OCI-LY1 (cell line): ENCODE measurements at regions not wholly inside any gene's neighbourhood (a gene's known extent, or its start where the extent isn't known, plus 50 kb on each side); places are given as distances from the start of the nearest gene placed in this dataset.

Experiments used
- H2AFZ ChIP-seq: fragments of 200-600 bp; sonication (generic), shearing (Covaris generic); 2 replicates; pipeline ENCODE4 v1.6.0; 2014; ENCODE audit warnings: antibody characterized with exemption, mild to moderate bottlenecking, low read length
- H3F3A ChIP-seq: fragments of 200-600 bp; sonication (generic), shearing (Covaris generic); 2 replicates; pipeline ENCODE4 v1.6.0; 2014; ENCODE audit warnings: mild to moderate bottlenecking, antibody characterized with exemption, low read length, moderate library complexity; ENCODE audit not compliant: insufficient read depth
- H3K27ac ChIP-seq: fragments of 200-600 bp; sonication (generic); 2 replicates; pipeline ENCODE4 v1.5.1; 2014; ENCODE audit warnings: low read length, mixed run types, mild to moderate bottlenecking, low read depth; ENCODE audit not compliant: poor library complexity, severe bottlenecking
- H3K27me3 ChIP-seq: fragments of 200-600 bp; sonication (generic); 2 replicates; pipeline ENCODE4 v1.6.0; 2014; ENCODE audit warnings: antibody characterized with exemption, mild to moderate bottlenecking, low read length, moderate library complexity; ENCODE audit not compliant: insufficient read depth
- H3K36me3 ChIP-seq: fragments of 200-600 bp; sonication (generic); 2 replicates; pipeline ENCODE4 v1.6.1; 2014; ENCODE audit warnings: mild to moderate bottlenecking, antibody characterized with exemption, low read length, moderate library complexity, mixed read lengths; ENCODE audit not compliant: insufficient read depth
- H3K4me1 ChIP-seq: fragments of 200-600 bp; sonication (generic); 2 replicates; pipeline ENCODE4 v1.5.1; 2014; ENCODE audit warnings: mild to moderate bottlenecking, low read length, moderate library complexity; ENCODE audit not compliant: insufficient read depth, severe bottlenecking
- H3K4me2 ChIP-seq: fragments of 200-600 bp; sonication (generic), shearing (Covaris generic); 2 replicates; pipeline ENCODE4 v1.6.1; 2014; ENCODE audit warnings: low read length
- H3K4me3 ChIP-seq: fragments of 200-600 bp; sonication (generic); 2 replicates; pipeline ENCODE4 v1.5.1; 2014; ENCODE audit warnings: low read length, low read depth, mild to moderate bottlenecking, mixed read lengths; ENCODE audit not compliant: poor library complexity, severe bottlenecking
- H3K79me2 ChIP-seq: fragments of 200-600 bp; shearing (Covaris generic); 2 replicates; pipeline ENCODE4 v1.6.1; 2016; ENCODE audit warnings: mixed run types, low read length, mixed read lengths; ENCODE audit not compliant: insufficient read depth
- H3K9ac ChIP-seq: fragments of 200-600 bp; sonication (generic), shearing (Covaris generic); 2 replicates; pipeline ENCODE4 v1.6.1; 2014; ENCODE audit warnings: mild to moderate bottlenecking, low read length, mixed read lengths
- H3K9me2 ChIP-seq: fragments of 200-600 bp; sonication (generic), shearing (Covaris generic); 2 replicates; pipeline ENCODE4 v1.6.1; 2014; ENCODE audit warnings: low read depth, mild to moderate bottlenecking, low read length, mixed read lengths
- H3K9me3 ChIP-seq: fragments of 200-600 bp; shearing (Covaris generic); 2 replicates; pipeline ENCODE4 v1.6.1; 2014; ENCODE audit warnings: low read length, mixed read lengths
- H4K20me1 ChIP-seq: fragments of 200-600 bp; sonication (generic), shearing (Covaris generic); 2 replicates; pipeline ENCODE4 v1.6.0; 2016; ENCODE audit warnings: mild to moderate bottlenecking, low read length; ENCODE audit not compliant: insufficient read depth
- CTCF ChIP-seq: fragments of 200-600 bp; sonication (generic), shearing (Covaris generic); IDR thresholded peaks from 2 replicates; pipeline ENCODE4 v1.5.1; 2017; ENCODE audit warnings: mild to moderate bottlenecking, antibody characterized with exemption, low read length, moderate library complexity, mixed read lengths
- EZH2 ChIP-seq: fragments of 200-600 bp; sonication (generic), shearing (Covaris generic); IDR thresholded peaks from 2 replicates; pipeline ENCODE4 v1.8.0; 2017; ENCODE audit warnings: borderline replicate concordance, mixed run types, mild to moderate bottlenecking, antibody characterized with exemption, low read length, moderate library complexity, mixed read lengths

- no peak overlapping the region for H3K9ac ChIP-seq
- H3K79me2 ChIP-seq: no peaks in the 10 kb centered on the region
- H3K4me2 ChIP-seq: no peak overlapping the region
- no peak for TF ChIP-seq EZH2
- no peak for TF ChIP-seq CTCF
- no peak overlapping the region for H2AFZ ChIP-seq
- no peaks in the 10 kb centered on the region for H3K27me3 ChIP-seq
- no peaks in the 10 kb centered on the region for H3K36me3 ChIP-seq
- H3K4me3 ChIP-seq: no peak overlapping the region
- no peaks in the 10 kb centered on the region for H3K9me3 ChIP-seq
- H3F3A ChIP-seq: no peaks in the 10 kb centered on the region
- no peaks in the 10 kb centered on the region for H4K20me1 ChIP-seq
- no peaks in the 10 kb centered on the region for H3K9me2 ChIP-seq
- no peak overlapping the region for H3K27ac ChIP-seq
- no peaks in the 10 kb centered on the region for H3K4me1 ChIP-seq
Measured at GRCh38 chr11:121889931-121890330, 226.1 kb downstream of the BLID start.

- no peaks in the 10 kb centered on the region for H3F3A ChIP-seq
- H3K27me3 ChIP-seq: no peaks in the 10 kb centered on the region
- no peak overlapping the region for H3K4me2 ChIP-seq
- H3K9me2 ChIP-seq: no peaks in the 10 kb centered on the region
- H3K79me2 ChIP-seq: no peaks in the 10 kb centered on the region
- no peaks in the 10 kb centered on the region for H4K20me1 ChIP-seq
- H3K36me3 ChIP-seq: no peaks in the 10 kb centered on the region
- no peak overlapping the region for H3K27ac ChIP-seq
- H3K4me3 ChIP-seq: no peak overlapping the region
- no peaks in the 10 kb centered on the region for H3K9me3 ChIP-seq
- TF ChIP-seq CTCF (no peak), EZH2 (no peak)
- H3K4me1 ChIP-seq: no peaks in the 10 kb centered on the region
- no peak overlapping the region for H2AFZ ChIP-seq
- H3K9ac ChIP-seq: no peak overlapping the region
Measured at GRCh38 chr11:121889186-121889585, 226.8 kb downstream of the BLID start.

GRCh38 chr11:121887976-121888557 is 227.9 kb downstream of the BLID start:
- no peaks in the 10 kb centered on the region for H3F3A ChIP-seq
- H2AFZ ChIP-seq: no peak overlapping the region
- H3K9ac ChIP-seq: no peak overlapping the region
- H3K79me2 ChIP-seq: no peaks in the 10 kb centered on the region
- TF ChIP-seq EZH2: no peak
- TF ChIP-seq CTCF: no peak
- no peaks in the 10 kb centered on the region for H3K36me3 ChIP-seq
- no peak overlapping the region for H3K4me3 ChIP-seq
- H3K27ac ChIP-seq: no peak overlapping the region
- no peaks in the 10 kb centered on the region for H4K20me1 ChIP-seq
- no peaks in the 10 kb centered on the region for H3K4me1 ChIP-seq
- no peaks in the 10 kb centered on the region for H3K9me2 ChIP-seq
- H3K4me2 ChIP-seq: no peak overlapping the region
- no peaks in the 10 kb centered on the region for H3K9me3 ChIP-seq
- no peaks in the 10 kb centered on the region for H3K27me3 ChIP-seq
